ENCODE measurements at regions not wholly inside any gene's neighbourhood (a gene's known extent, or its start where the extent isn't known, plus 50 kb on each side); places are given as distances from the start of the nearest gene placed in this dataset.

GRCh38 chr2:240297256-240298116, 138.0 kb upstream of the GPC1 start:
- no peak for DNase-seq (ENCODE audit: low read depth in 2 of 2)

- DNase-seq (ENCODE audit: low read depth in 2 of 2) = no peak
Observed at GRCh38 chr2:240298117-240298790, 137.2 kb upstream of the GPC1 start.

- no peak for DNase-seq (ENCODE audit: low read depth in 2 of 2)
Observed at GRCh38 chr2:240298803-240299709, 136.4 kb upstream of the GPC1 start.

- no peak for DNase-seq (ENCODE audit: low read depth in 2 of 2)
Observed at GRCh38 chr2:240299710-240300068, 135.8 kb upstream of the GPC1 start.

GRCh38 chr2:240300261-240300821, 135.1 kb upstream of the GPC1 start:
- DNase-seq (ENCODE audit: low read depth in 2 of 2) = no peak

- DNase-seq (ENCODE audit: low read depth in 2 of 2) = no peak
Observed at GRCh38 chr2:240300840-240301239, 134.6 kb upstream of the GPC1 start.

GRCh38 chr2:240301256-240301795, 134.1 kb upstream of the GPC1 start:
- no peak for DNase-seq (ENCODE audit: low read depth in 2 of 2)

- no peak for DNase-seq (ENCODE audit: low read depth in 2 of 2)
Observed at GRCh38 chr2:240302041-240302440, 133.4 kb upstream of the GPC1 start.

- no peak for DNase-seq (ENCODE audit: low read depth in 2 of 2)
Observed at GRCh38 chr2:240302933-240303595, 132.4 kb upstream of the GPC1 start.

GRCh38 chr2:240303896-240304745, 131.3 kb upstream of the GPC1 start:
- DNase-seq (ENCODE audit: low read depth in 2 of 2) = no peak

GRCh38 chr2:240304746-240305161, 130.7 kb upstream of the GPC1 start:
- no peak for DNase-seq (ENCODE audit: low read depth in 2 of 2)

- no peak for DNase-seq (ENCODE audit: low read depth in 2 of 2)
Observed at GRCh38 chr2:240305369-240305962, 130.0 kb upstream of the GPC1 start.

GRCh38 chr2:240306185-240306584, 129.3 kb upstream of the GPC1 start:
- no peak for DNase-seq (ENCODE audit: low read depth in 2 of 2)

GRCh38 chr2:240308111-240308651, 127.3 kb upstream of the GPC1 start:
- DNase-seq (ENCODE audit: low read depth in 2 of 2) = no peak

- no peak for DNase-seq (ENCODE audit: low read depth in 2 of 2)
Observed at GRCh38 chr2:240309214-240309613, 126.2 kb upstream of the GPC1 start.

GRCh38 chr2:240310201-240310600, 125.3 kb upstream of the GPC1 start:
- no peak for DNase-seq (ENCODE audit: low read depth in 2 of 2)

- DNase-seq (ENCODE audit: low read depth in 2 of 2) = no peak
Observed at GRCh38 chr2:240310645-240311044, 124.8 kb upstream of the GPC1 start.

GRCh38 chr2:240311821-240312220, 123.6 kb upstream of the GPC1 start:
- no peak for DNase-seq (ENCODE audit: low read depth in 2 of 2)

GRCh38 chr2:240319221-240319854, 116.1 kb upstream of the GPC1 start:
- DNase-seq (ENCODE audit: low read depth in 2 of 2) = no peak

Data from stimulated activated CD4-positive, alpha-beta T cell treated with anti-CD3 and anti-CD28 coated beads, Interleukin-4, amount 100 ng/mL, for 48 hours (primary cell).